COR-L47 (cell line): ENCODE measurements at regions not wholly inside any gene's neighbourhood (a gene's known extent, or its start where the extent isn't known, plus 50 kb on each side); places are given as distances from the start of the nearest gene placed in this dataset.

Experiments
- DNase-seq: peaks from one replicate; lab custom pipeline; 2025; lab: John Stamatoyannopoulos, UW

DNA sequence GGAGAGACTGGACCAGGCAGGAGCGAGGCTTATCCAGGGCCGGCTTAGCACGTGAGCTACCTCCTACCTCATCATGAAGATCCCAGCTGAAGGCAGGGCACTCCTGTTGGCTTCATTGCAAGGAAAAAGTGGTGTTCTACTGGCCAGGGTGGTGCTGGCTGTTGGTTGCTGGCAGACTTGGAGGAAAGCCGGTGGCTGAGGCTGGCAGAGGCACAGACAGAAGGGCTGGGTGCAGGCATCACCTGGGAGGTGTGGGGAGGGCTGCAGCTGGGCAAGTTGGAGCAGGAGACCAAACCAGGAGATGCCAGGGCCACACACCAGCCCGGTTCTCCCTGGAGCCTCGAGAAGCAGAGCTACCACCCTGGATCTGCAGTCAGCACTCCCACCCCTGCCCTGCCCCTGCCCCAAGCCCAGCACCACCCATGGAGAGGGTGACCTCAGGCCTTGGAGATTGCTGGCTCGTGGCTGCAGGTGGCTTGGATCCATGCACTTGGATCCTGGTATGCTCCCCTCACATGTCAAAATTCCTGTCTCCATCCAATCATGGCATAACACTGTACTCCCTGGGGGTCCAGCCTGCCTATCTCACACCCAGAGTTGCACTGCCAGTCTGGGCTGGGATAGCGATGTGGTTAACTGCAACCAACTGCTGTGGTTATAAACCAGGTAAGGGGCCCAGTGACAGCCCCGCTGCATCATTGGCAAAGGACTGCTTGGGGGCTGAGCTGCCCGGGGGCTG, 49.7 kb downstream of the GLI2 start:
- DNase-seq = no peak

DNA sequence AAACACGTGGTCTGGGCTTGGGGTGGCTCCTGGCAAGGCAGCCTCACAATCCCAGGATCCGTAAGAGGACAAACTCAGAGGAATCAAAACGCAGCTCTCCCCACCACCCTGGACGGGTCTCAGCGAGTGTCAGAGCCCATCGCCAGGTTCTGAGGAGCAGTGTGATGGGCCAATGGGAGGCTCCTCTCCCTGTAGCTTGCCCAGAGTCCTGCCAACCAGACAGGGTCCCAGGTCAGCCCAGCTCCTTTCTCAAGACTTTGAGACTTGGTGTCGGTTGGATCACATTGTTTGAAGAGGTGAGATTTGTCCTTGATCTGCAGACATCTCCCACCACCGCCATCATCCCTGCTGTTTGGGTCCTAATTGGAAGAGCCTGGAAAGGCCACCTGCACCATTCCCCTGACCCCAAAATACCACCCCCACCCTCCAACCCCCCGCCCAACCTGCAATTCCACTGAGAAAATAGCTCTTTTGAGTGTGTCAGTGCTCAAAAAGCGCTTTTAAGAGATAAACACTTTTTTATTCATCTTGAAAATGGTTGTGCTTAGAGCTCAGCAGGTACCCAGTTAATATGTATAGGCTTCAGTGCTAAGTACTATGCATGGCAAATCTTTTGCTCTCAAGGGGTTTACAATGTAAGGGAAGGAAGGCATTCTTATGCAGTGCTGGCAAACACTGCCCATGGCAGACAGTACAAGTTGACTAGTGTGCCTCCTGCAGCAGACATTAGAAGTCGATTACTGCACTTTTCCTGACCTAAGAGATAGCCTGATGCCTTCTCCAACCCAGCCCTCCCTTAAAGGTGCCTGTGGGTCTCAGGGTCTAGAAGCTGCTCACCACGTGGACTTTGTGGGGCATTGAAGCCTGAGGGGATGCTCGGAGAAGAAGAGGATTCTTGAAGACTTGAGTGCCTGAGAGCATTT, 50.6 kb downstream of the GLI2 start:
- DNase-seq = no peak

DNA sequence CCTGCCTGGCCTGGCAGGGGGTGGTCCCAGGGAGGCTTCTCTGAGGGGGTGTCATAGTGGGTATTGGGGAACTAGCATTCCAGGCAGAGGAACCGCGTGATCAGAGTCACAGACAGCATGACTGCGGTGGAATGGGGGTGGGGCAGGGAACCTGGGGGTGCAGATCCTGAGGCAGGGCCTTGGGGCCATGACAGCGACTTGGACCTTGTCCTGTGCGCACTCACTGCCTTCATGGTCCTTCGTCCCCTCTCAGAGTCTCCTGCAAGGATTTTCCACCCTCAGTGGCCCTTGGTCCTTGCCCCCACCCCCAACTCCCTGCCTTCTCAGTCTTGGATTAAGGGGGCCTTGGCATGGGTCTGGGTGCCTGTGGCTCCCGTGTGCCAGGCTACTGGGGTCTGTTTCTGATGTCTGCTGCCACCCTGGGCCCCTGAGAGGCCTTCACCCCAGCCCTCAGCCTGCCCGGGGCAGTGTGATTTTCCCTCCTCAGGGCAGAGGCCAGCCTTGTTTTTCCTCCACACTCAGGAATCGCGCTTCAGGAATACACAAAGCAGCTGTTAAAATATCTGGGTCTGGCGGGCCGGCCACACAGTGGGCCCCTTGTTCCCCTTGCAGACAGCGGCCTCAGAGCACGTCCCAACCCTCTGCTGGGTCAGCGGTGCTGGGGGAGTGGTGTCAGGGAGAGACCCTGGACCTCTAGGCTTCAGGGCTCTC, 51.6 kb downstream of the GLI2 start:
- no peak for DNase-seq

DNA sequence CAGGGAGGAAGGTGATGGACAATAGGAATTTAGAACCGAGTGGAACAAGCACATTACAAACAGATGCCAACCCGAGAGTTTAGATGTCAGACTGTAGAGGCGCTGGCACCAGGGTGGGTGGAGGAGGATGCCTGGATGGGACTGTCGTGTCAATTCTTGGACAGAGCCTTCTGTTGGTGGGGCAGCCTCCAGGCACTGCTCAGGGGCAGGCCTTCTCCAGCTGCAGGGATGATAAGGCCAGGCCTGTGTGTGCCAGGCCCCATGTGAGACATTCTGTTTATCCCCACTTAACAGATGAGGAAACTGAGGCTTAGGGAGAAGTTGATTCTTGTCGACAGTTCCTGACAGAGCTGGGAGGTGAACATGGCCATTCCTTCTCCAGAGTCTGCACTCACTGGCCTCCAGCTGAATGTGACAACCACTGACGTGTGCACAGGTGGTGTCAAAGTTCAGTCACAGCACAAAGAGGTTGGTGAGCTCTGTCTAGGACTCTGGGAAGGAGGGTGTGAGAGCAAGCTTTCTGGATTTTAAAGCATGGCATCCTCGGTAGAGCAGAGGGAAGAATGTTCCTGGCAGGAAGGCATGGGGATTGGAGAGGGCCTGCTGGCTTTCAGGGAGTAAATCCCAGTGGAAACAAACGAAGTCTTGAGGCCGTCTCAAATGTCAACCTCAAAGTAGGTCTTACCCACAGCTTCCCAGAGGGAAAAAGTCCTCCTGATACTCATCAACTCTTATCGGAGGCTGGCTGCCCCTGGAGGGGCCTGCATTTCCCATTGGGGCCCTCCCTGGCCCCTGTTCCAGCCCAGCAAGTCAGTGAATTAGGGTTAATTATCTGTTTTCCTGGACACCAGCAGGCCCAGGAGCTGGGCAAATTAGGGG, 52.4 kb downstream of the GLI2 start:
- no peak for DNase-seq

DNA sequence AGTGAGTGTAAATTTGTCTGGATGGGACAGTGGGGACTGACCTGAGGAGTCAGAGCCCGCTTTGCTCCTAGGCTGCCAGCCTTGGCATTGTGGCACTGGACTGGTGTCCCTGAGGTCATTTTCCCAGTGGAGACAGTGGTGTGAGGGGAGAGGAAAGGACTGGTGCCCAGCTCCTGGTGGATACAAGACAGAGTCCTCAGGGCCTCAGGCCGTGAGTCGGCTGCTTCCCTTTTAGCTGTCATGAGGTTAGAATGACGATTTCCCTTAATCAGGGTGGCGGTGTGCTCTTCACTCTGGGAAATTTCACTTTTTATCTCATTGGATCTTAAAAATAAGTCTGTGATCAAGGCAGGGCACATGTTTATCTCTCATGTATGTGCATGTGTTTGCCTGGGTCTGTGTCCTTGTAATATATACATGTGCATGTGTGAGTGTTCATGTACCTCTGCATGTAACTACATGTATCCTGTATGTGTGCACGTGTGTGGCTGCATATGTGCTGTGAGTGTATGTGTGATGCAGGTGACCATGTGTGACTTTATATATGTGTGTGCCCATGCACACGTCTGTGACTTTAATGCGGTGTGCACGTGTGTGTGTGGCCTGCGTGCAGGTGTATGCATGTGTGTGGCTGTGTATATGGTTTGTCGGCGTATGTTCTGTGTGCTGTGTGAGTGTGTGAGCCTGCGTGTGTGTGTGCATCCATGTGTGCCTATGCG, 55.7 kb downstream of the GLI2 start:
- no peak for DNase-seq

DNA sequence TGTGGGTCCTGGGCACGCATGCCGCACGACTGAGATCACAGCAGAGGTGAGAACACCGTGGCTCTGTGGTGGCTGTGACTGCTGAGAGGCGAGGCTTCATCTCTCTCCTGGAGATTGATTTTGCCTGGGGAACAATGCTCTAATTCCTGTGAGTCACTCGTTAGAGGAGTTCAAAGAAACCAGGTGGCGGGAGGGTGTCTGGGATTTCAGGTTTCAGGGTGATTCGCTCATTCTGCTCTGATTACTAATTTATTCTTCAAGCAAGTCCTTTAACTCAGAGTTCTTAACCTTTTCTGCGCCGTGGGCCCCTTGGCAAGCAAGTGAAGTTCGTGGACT, 56.3 kb downstream of the GLI2 start:
- DNase-seq = no peak

DNA sequence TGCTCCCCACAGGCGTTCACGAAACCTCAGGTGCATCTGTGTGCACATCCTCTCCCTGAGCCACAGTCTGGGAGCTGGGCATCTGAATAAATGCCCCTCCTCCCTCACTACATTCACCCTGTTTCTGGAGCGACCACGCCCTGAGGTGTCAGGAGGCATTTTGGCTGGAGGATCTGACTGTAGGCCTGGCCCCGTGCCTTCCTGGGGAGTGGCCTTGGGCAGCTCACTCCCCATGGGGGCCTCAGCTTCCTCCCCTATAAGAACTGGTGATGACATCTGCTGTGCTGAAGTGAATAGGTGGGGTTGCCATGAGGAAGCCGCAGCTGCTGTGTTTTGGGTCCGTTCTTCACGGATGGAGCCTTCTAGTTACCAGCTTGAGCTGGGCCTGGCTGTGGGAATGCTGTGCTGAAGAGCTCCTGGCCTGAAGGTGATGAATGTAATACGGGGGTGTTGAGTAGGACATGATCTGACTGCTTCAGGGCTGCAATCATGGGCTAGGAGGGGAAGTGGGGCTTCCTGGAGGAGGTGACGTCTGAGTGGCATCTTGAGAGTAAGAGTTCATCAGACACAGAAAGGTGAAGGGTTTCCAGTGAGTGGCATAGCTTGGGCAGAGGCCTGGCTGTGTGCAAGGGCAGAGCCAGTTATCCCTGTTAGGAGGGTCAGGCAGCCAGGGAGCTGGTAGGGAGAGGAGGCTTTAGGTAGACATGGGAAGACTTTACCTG, 58.2 kb downstream of the GLI2 start:
- DNase-seq = peak; percentile 57

DNA sequence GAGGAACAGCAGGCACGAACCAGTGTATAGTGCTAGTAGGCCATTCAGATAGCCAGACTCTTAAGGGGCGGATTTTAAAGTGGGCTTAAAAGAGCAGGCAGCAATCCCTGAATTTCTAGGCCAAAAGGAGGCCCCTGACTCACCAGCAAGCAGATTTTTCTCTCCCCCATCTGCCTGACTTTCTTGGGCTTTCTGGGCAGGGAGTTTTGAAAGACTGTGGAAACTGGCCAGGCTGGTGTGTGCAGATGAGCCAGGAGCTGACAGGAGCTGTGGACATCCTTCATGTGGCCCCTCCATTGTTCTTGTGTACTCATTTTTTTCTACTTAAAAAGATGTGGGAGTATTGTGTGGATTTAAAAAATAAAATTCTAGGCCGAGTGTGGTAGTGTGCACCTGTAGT, 59.0 kb downstream of the GLI2 start:
- no peak for DNase-seq

DNA sequence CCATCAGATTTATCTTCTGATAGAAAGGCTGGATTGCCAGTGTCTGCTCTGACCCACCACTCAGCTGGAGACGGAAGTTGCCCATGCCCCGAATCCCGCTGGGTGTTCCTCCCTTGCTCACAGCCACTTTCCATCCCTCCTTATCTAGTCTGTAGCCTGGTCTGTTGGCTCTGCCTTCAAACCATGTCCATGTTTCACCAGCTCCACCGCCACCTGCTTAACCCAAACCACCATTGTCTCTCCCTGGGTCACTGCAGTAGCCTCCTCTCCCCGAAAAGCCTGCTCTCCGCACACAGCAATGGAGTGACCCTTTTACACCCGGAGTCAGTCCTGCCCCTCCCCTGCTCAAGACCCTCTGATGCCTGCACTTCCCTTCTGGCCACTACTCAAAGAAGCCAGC, 60.4 kb downstream of the GLI2 start:
- no peak for DNase-seq

DNA sequence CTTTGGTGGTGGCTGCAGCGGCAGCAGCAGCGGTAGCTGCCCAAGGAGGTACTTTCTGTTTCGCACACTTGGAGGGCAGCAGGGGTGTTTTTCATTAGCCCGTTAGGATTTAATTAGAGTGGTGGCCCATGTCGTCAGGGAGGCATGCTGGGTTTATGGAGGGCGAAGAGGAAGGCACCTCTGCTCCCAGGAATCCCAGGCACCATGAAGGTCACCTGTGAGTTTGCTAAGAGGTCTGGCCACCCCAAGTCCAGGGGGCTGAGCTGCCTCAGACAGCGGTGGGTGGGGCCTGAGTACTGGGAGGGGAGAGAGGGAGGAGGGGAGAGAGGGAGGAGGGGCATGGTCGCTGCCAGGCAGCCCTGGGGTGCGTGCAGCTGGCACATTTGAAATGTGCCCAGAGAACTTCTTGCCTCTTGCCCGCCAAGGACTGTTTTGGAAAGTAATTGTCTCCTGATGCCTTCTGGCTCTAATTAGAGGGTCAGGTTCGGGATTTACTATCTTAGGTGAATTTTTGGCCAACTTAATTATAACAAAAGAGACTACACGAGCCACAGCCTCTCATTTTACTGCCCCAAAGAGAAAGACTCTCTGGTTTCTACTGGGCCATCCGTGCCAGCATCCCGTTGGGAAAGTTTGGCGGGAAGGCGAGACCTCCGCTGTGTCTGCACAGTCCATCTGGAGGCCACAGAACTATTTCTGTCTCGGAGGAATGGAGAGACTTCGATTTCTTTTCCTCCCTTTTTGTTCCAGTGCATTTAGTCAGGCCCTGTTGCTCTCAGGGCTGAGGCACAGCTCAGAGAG, 62.0 kb downstream of the GLI2 start:
- DNase-seq = no peak

DNA sequence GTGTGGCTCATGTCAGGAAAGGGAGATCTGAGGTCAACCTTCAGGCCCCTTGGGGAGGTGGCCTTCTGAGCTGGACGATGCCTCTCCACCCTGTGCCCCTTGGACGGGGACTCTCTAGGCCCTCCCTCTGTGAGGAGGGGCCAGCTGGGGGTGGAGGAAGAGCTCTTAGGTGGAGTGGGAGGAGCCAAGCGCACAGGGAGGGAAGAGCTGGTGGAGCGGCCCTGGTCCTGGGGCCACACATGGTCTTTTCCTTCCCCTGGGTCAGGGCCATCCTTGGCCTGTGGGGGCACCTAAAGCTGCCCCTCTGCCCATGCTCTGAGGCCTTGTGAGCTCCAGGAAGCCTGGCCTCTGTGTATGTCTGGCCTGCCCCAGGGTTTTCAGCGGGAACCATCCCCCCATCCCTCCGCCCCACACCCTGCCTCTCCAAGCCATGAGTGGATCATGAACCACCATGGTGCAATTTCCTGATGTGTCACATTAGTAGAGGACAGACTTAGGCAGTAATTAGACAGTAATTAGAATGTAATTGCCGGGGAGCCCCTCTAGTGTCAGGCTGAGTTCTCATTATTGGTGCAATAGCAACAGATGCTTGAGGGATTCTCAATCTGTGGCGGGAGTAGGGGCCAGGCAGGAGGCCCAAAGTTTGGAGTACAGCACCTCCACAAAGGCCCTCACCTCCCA, 63.0 kb downstream of the GLI2 start:
- DNase-seq = peak; percentile 9

DNA sequence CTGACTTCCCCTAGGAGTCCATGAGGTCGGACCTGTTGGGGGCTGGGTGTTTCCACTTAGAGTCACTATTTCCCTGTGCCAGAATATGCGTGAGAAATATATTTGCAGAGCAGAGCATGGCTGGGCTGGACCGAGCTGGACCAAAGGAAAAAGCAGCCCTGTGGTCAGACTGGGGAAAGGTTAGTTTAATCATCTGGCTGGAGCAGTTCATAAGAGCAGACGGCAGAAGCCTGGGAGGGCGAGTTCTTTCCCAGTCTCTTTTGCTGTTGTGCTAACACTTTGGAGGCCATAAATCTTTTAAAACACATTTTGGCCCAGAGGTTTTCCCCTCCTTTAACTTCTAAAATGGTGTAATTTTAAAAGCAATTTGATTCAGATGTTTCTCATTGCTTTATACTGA, 66.5 kb downstream of the GLI2 start:
- no peak for DNase-seq

DNA sequence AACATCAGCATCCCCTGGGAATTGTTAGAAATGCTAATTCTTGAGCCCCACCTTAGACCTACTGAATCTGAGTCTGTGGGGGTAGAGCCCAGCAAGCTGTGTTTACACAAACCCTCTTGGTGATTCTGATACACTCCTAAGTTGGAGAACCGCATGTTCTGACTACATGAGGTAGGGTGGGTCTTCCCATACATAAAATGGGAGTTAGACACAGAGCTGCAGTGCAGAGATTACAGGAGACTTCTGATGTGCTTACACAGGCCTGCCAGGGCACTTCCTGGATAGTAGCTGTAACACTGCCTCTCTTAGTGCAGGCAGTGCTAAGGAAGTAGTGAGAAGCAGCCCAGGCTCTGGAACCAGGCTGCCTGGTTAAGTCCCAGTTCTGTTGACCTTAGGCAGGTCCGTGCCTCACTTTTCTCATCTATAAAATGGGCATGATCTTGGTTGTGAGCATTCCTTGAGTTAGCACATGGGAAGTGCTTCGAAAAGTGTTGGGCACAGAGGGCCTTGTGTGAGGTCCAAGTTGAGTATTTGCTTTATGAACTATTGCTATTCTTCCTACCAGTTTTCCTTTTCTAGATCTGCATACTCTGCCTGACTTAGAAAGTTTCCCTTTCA, 67.3 kb downstream of the GLI2 start:
- DNase-seq = no peak

DNA sequence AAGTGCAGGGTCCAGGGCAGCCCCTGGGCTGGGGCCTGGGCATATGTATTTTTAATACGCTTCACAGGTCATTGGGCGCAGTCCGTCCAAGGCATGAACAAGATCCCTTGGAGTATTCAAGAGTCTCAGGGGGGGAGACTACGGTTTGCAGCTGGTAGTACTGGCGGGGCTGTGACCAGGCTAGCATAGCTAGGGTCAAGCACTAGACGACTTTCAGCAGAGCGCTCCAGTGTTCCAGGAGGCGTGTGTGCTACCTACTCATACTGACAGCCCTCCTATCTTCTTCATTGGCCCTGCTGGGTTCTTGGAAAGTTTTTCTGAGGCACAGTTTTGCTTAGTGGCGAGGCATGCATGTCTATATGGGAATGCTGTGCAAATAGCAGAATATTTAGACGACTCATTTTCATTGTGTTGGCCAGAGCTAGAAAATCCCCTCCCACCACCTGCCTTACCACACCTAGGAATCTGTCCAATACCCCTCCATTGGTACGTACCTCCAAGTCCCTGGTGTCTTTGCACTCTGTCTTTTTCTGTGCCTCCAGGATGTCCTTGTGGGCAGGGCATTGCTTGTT, 68.2 kb downstream of the GLI2 start:
- DNase-seq = no peak

DNA sequence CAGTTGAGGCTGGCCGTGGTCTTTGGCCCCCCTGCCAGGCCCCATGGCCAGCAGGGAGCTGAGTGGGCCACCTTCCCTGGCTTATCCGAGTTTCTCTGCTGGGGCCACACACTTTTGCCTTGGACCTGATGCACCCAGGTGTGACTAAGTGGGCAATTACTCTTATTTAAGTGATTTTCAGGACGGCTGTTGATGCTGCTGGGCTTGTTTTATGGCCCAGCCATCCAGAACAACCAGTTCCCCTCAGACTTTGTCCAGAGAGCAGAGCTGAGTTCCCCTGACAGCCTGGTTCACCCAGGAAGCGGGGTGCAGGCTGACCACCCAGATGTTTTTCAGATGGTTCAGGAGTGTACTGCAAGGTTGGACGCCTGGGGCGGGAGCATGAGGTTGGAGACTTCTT, 68.8 kb downstream of the GLI2 start:
- no peak for DNase-seq

DNA sequence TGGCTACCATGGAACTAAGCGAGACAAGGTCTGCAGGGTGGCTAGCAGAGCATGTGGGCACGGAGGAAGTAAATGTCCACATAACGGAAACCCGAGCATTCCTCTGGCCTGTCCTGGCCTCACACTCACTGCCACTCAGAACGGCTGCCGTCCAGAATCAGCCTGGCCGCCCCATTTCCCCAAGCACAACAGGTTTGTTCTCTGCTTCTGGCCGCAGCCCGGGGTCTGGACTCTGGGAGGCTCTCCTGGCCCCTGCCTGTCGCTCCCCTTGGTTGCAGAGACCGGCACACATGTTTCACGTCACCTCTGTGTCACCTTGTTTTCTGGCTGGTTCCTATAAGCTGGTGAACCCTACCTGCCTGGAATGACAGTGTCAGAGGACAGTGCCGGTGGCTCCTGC, 69.3 kb downstream of the GLI2 start:
- DNase-seq = no peak

DNA sequence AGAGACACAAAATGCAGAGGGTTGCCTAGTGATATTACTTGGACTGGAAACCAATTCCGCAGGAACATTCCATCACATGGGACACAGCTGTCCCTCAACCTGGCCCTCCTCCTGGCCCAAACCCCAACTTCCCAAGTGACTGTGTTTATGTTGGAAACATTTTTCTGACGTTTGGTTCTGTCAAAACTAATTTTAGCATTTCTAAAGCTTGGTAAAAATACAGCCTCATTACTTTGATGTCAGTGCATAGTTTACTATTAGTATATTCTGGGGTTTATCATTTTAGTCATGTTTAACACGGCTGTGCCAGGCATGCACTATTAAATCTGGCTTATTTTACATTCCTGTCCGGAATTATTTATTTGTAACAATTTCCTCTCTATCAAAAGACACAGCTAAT, 69.9 kb downstream of the GLI2 start:
- no peak for DNase-seq

DNA sequence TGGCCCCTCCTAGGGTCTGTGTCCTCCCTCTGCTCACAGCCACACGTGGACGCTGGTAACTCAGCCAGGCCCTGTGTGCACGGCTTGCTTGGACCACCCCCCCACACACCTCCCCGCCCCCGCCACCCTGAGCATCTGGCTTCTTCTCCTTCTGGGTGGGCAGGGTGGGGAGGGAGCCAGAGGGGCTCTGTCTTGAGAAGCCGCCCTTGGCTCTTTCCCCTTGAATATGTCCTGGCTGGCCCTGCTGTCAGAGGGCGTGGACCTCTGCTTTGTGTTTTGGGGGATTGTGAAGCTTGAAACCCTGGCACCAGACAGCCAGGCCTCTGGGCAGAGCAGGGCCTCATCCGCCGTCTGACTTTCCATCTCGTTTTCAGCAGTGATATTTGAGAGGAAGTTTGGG, 72.1 kb downstream of the GLI2 start:
- no peak for DNase-seq
